Psoas muscle (tissue), 7 donors: ENCODE measurements at regions not wholly inside any gene's neighbourhood (a gene's known extent, or its start where the extent isn't known, plus 50 kb on each side); places are given as distances from the start of the nearest gene placed in this dataset.

Experiments used
- ATAC-seq, 4 donors: fragments of 200-7000 bp; cut with Tn5 transposase; one replicate each; pipeline ENCODE4 v1.9.1; 2020; ENCODE audit warnings: moderate library complexity in 3 of 4, mild to moderate bottlenecking in 2 of 4
- DNase-seq, 2 donors: peaks; one replicate each; pipeline ENCODE4 v3.0.0-alpha.2; 2020
- H3K27ac ChIP-seq: fragments of 200-600 bp; one replicate; pipeline ENCODE4 v1.8.0; 2022
- H3K27me3 ChIP-seq, 3 donors: fragments of 200-600 bp in 1 of 3; one replicate each; pipeline versions ENCODE4 v1.6.1 to v1.8.0; 2013 to 2022; ENCODE audit warnings: low read length in 2 of 3, mild to moderate bottlenecking in 2 of 3, moderate library complexity in 1 of 3; ENCODE audit not compliant: insufficient read depth in 3 of 3
- H3K36me3 ChIP-seq, 2 donors: fragments of 200-600 bp in 1 of 2; one replicate each; pipeline versions ENCODE4 v1.6.1 to v1.8.0; 2013 to 2022; ENCODE audit warnings: low read depth in 1 of 2, mild to moderate bottlenecking in 1 of 2, moderate library complexity in 1 of 2; ENCODE audit not compliant: insufficient read depth in 1 of 2
- H3K4me1 ChIP-seq: fragments of 200-600 bp; one replicate; pipeline ENCODE4 v1.8.0; 2022
- H3K4me3 ChIP-seq: fragments of 200-600 bp; one replicate; pipeline ENCODE4 v1.8.0; 2022; ENCODE audit warnings: mild to moderate bottlenecking
- H3K9me3 ChIP-seq: fragments of 200-600 bp; one replicate; pipeline ENCODE4 v1.8.0; 2022
- WGBS, 3 donors: extraction: QIAGEN DNeasy Blood & Tissue Kit; methylation state at CpG; one replicate each; pipeline versions ENCODE4 v1.1.6 to v1.1.7; 2013; 5-methylcytosine and 5-hydroxymethylcytosine counted together
- intact Hi-C, 2 donors: fragments of 100-400 bp; cut with DNase I; formaldehyde crosslinking; loops; one replicate each; pipeline versions ENCODE4 v1.11.0 to v1.14.2; 2022
- TF ChIP-seq, protein P1 (sequence below): fragments of 200-600 bp; IDR thresholded peaks from one replicate; pipeline ENCODE4 v1.8.0; 2022; ENCODE audit warnings: antibody characterized with exemption
- donor health status: healthy with polysubstance abuse.
- donor health status: DM: no; HTN: no; CAD: no; lungs with moderate emphysema.
- donor health status: Bipolar disorder and iron deficiency.
- donor health status: healthy.
- donor health status: DM: yes; HTN: yes; CAD: no.
- donor health status: DM: no; HTN: no; CAD: no.
- donor health status: DM: yes; HTN: yes; CAD: no.

DNA sequence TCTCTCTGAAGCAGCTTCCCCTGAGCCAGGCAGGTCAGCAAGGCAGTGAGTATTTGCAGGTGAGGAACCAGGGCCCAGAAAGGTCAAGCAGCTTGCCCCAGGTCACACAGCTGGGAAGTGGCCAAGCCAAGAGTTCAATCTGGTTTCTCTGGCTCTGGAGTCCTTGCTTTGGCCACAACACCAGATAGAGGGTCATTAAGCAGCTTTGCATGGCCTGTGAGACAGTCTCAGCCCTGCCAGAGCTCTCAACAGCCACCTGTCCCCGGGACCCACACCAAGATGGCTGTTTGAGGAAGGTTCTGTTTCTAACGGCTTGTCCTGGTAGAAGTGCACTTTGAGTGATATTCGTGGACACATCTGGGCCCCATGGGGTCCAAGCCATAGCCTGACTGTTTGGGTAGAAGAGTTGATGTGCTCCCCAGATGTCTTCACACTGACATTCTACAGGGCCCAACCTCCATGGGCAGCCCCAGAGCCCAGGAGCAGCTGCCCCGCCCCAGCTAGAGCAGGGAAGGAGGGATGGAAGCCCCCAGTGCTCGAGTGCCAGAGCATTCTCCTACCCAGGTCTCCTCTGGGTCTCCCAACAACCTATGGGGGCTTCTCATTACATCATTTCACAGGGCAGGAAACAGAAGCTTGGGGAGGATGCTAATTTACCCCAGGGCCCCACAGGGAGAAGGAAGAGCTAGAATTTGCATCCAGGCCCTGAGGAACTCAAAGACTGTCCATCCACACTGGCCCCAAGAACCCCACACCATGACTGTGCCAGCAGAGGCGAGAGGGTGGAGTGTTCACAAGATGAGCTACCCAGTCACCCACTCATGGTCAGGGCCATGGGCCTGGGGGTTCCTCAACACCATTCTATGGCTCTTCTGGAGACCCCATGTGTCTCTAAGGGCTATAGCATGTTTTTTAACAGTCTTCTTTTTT lies 107.3 kb upstream of the CDH5 start:
- Histone ChIP-seq H3K9me3 (no peaks in the 10 kb centered on the region), H3K27ac (no peak overlapping the region), H3K4me3 (no peak overlapping the region), H3K27me3 (peaks cover 0 to 3% (median 0%) of the 10 kb centered on the region in 3 donors), H3K36me3 (no peaks in the 10 kb centered on the region), H3K4me1 (no peaks in the 10 kb centered on the region)
- 81 to 92% (median 83%) methylated on average over 6 of the region's 6 CpGs for WGBS, 3 donors
- intact Hi-C loops, result no loop called here
- DNase-seq (peak in 1 of 2 donors; percentile 19), ATAC-seq (no peak)
- TF ChIP-seq, protein P1, sequence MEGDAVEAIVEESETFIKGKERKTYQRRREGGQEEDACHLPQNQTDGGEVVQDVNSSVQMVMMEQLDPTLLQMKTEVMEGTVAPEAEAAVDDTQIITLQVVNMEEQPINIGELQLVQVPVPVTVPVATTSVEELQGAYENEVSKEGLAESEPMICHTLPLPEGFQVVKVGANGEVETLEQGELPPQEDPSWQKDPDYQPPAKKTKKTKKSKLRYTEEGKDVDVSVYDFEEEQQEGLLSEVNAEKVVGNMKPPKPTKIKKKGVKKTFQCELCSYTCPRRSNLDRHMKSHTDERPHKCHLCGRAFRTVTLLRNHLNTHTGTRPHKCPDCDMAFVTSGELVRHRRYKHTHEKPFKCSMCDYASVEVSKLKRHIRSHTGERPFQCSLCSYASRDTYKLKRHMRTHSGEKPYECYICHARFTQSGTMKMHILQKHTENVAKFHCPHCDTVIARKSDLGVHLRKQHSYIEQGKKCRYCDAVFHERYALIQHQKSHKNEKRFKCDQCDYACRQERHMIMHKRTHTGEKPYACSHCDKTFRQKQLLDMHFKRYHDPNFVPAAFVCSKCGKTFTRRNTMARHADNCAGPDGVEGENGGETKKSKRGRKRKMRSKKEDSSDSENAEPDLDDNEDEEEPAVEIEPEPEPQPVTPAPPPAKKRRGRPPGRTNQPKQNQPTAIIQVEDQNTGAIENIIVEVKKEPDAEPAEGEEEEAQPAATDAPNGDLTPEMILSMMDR, result no peak

GRCh38 chr16:66256919-66257318 lies 109.6 kb upstream of the CDH5 start:
- H3K4me1 ChIP-seq, result no peaks in the 10 kb centered on the region
- WGBS, 3 donors, result 95 to 100% (median 97%) methylated on average over 1 of the region's 1 CpG
- no peak overlapping the region for H3K4me3 ChIP-seq
- H3K27me3 ChIP-seq, result peaks cover 0 to 3% (median 0%) of the 10 kb centered on the region in 3 donors
- ATAC-seq (no peak), DNase-seq (peak in 1 of 2 donors; percentile 7)
- H3K36me3 ChIP-seq, result no peaks in the 10 kb centered on the region
- H3K27ac ChIP-seq, result no peak overlapping the region
- TF ChIP-seq, protein P1, result no peak
- no peaks in the 10 kb centered on the region for H3K9me3 ChIP-seq
- intact Hi-C loops, result no loop called here

GRCh38 chr16:66255647-66256046 lies 110.8 kb upstream of the CDH5 start:
- Histone ChIP-seq H3K27ac (no peak overlapping the region), H3K36me3 (no peaks in the 10 kb centered on the region), H3K27me3 (peaks cover 0 to 3% (median 0%) of the 10 kb centered on the region in 3 donors), H3K4me3 (no peak overlapping the region), H3K4me1 (no peaks in the 10 kb centered on the region), H3K9me3 (no peaks in the 10 kb centered on the region)
- 83 to 87% (median 85%) methylated on average over 4 of the region's 4 CpGs for WGBS, 3 donors
- DNase-seq (peak in 1 of 2 donors; percentile 2), ATAC-seq (no peak)
- intact Hi-C loops, result no loop called here
- TF ChIP-seq, protein P1, result no peak

DNA sequence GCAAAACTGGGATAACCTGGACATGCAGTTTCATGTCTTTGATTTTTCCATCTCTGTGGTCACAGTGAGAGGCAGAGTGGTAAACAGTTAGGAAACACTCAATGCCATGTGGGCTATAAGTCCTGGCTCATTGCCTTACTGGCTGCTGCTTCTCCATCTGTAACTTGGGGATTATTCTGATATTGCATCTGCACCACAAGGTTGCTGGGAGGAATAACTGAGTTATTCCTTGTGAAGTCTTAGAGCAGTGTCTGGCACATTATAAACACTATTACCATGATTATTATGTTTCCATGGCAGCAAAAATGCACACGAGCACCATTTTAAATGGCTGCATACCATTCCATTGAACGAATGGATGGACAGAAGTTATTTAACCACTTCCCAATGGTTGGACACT lies 111.7 kb upstream of the CDH5 start:
- WGBS, 3 donors, result 47 to 57% (median 51%) methylated on average over 2 of the region's 2 CpGs
- DNase-seq, result no peak

More for the DNA sequence above, 111.7 kb upstream of the CDH5 start:
- H3K9me3 ChIP-seq, result no peaks in the 10 kb centered on the region
- peaks cover 0 to 3% (median 0%) of the 10 kb centered on the region in 3 donors for H3K27me3 ChIP-seq
- TF ChIP-seq, protein P1, result no peak
- no peaks in the 10 kb centered on the region for H3K36me3 ChIP-seq
- no peak overlapping the region for H3K4me3 ChIP-seq
- H3K27ac ChIP-seq, result no peak overlapping the region
- H3K4me1 ChIP-seq, result no peaks in the 10 kb centered on the region
- ATAC-seq, result no peak
- intact Hi-C loops, result no loop called here
